IPS-15b (cell line): ENCODE measurements at regions not wholly inside any gene's neighbourhood (a gene's known extent, or its start where the extent isn't known, plus 50 kb on each side); places are given as distances from the start of the nearest gene placed in this dataset.

Experiments used
- H3K27me3 ChIP-seq: one replicate; pipeline ENCODE4 v1.6.1; 2013; ENCODE audit warnings: low read length; ENCODE audit not compliant: control insufficient read depth, insufficient read depth
- H3K36me3 ChIP-seq: one replicate; pipeline ENCODE4 v1.6.1; 2013; ENCODE audit warnings: low read length; ENCODE audit not compliant: control insufficient read depth, insufficient read depth
- H3K4me1 ChIP-seq: one replicate; pipeline ENCODE4 v1.6.1; 2013; ENCODE audit warnings: mild to moderate bottlenecking, low read length; ENCODE audit not compliant: control insufficient read depth, insufficient read depth
- H3K4me3 ChIP-seq: one replicate; pipeline ENCODE4 v1.5.1; 2013; ENCODE audit warnings: low read depth, low read length
- H3K9ac ChIP-seq: one replicate; pipeline ENCODE4 v1.6.1; 2013; ENCODE audit warnings: low read depth, mild to moderate bottlenecking, low read length
- H3K9me3 ChIP-seq: one replicate; pipeline ENCODE4 v1.6.1; 2013; ENCODE audit warnings: mild to moderate bottlenecking, low read length; ENCODE audit not compliant: control insufficient read depth, insufficient read depth

DNA sequence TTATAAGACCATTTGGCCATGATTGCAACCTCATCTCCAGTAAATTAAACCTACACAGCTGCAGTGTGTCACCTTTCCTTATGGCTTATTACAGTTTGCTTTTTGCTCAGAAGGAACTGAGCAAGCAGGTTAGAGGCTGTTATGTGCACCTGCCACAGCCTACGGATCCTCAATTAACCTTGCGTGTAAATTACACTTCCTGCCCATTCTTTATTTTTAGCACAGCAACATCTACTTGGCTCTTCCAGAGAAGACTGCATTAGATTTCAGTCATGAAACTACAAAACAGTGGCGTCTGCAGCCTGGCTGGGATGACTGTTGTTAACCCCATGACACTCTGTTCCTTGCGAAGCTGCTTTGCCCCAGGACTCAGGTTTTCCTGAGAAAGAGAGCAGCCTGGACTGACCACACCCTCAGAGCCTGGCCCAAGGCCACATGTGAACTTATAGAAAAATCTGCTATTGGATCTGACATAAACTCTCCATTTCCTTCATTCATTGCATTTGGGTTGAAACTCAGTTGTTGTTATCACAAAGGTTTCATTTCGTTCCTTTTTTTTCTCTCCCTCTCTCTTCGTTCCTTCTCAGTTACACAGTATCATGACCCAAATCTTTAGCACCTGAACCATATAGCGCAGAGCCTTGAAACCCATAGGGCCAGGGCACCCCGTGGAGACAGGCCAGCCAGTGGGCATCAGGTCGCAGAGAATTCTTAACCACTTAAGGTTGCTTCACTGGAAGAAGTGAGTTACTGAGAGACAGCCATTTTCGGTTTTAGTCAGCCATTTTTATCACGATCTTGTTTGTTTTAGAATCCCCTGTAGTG lies 138.6 kb downstream of the PALM2AKAP2 start:
- Histone ChIP-seq H3K27me3 (no peaks in the 10 kb centered on the region), H3K36me3 (no peaks in the 10 kb centered on the region), H3K4me1 (no peaks in the 10 kb centered on the region), H3K9ac (no peak overlapping the region), H3K4me3 (no peak overlapping the region), H3K9me3 (no peaks in the 10 kb centered on the region)

- Histone ChIP-seq H3K4me3 (no peak overlapping the region), H3K9me3 (no peaks in the 10 kb centered on the region), H3K9ac (no peak overlapping the region), H3K4me1 (no peaks in the 10 kb centered on the region), H3K27me3 (no peaks in the 10 kb centered on the region), H3K36me3 (no peaks in the 10 kb centered on the region)
Measured at GRCh38 chr9:109919736-109920408, 139.9 kb downstream of the PALM2AKAP2 start.

GRCh38 chr9:109922617-109923470 lies 142.8 kb downstream of the PALM2AKAP2 start:
- H3K36me3 ChIP-seq, result no peaks in the 10 kb centered on the region
- no peaks in the 10 kb centered on the region for H3K9me3 ChIP-seq
- H3K27me3 ChIP-seq, result no peaks in the 10 kb centered on the region
- no peaks in the 10 kb centered on the region for H3K4me1 ChIP-seq
- no peak overlapping the region for H3K4me3 ChIP-seq
- H3K9ac ChIP-seq, result no peak overlapping the region

- no peak overlapping the region for H3K9ac ChIP-seq
- no peaks in the 10 kb centered on the region for H3K27me3 ChIP-seq
- no peak overlapping the region for H3K4me3 ChIP-seq
- H3K4me1 ChIP-seq, result no peaks in the 10 kb centered on the region
- H3K36me3 ChIP-seq, result no peaks in the 10 kb centered on the region
- H3K9me3 ChIP-seq, result no peaks in the 10 kb centered on the region
Measured at GRCh38 chr9:109923471-109923760, 143.4 kb downstream of the PALM2AKAP2 start.

DNA sequence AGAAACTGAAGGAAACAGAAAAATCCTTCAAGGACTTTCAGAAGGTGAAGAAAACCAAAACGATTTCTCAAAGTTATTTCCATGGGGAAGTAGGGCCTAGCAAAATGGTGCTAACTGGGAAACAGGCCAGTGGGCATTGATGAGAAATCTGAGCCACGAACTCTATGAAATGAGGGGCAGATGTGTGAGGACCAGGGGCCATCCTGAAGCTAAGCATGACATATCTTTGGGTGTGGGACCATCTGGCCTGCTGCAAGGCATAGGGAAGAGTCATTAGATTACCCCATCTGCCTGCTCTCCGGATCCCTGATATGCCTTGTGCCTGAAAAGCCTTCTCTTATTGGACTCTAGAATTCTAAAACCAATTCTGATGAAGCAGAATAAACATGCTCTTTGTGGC lies 143.8 kb downstream of the PALM2AKAP2 start:
- H3K9ac ChIP-seq, result no peak overlapping the region

DNA sequence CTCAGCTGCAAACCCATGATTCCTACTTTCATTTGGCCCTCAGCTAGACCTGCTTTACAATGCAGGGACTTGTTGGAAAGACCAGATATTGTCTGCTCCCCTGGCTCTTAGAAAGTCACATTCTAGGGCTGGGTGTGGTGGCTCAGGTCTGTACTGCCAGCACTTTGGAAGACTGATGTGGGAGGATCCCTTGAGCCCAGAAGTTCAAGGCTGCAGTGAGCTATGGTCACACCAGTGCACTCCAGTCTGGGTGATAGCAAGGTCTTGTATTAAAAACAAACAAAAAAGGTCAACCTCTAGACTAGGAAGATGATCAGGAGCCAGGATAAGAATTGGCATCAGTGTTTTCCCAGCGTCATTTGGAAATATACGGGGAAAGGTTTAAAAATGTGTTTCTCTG lies 145.8 kb downstream of the PALM2AKAP2 start:
- H3K36me3 ChIP-seq, result no peaks in the 10 kb centered on the region
- no peaks in the 10 kb centered on the region for H3K4me1 ChIP-seq
- no peak overlapping the region for H3K9ac ChIP-seq
- no peak overlapping the region for H3K4me3 ChIP-seq
- H3K9me3 ChIP-seq, result no peaks in the 10 kb centered on the region
- no peaks in the 10 kb centered on the region for H3K27me3 ChIP-seq

More for the DNA sequence above, 143.8 kb downstream of the PALM2AKAP2 start:
- Histone ChIP-seq H3K4me1 (no peaks in the 10 kb centered on the region), H3K27me3 (no peaks in the 10 kb centered on the region), H3K4me3 (no peak overlapping the region), H3K36me3 (no peaks in the 10 kb centered on the region), H3K9me3 (no peaks in the 10 kb centered on the region)

DNA sequence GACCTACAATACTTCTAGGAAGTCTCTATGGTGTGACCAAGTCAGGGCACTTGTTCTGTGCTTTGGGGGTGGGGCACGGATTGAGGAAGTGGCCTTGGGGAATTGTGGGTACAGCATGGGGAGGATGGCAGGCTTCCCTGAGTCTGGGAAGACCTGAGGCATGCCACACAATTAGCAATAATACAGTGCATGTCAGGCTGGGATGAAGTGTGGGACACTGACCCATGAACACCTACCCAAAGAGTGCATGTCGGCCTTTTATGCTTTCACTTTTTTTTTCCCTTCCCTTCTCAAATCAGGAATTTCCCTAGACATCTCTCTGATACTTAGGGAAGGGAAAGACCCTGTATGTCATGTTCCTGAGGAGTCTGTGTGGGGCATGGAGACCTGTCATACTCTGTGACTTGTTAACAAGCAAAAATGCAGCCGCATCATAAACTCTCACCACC lies 146.4 kb downstream of the PALM2AKAP2 start:
- no peaks in the 10 kb centered on the region for H3K9me3 ChIP-seq
- no peak overlapping the region for H3K4me3 ChIP-seq
- no peaks in the 10 kb centered on the region for H3K4me1 ChIP-seq
- no peaks in the 10 kb centered on the region for H3K27me3 ChIP-seq
- H3K36me3 ChIP-seq, result no peaks in the 10 kb centered on the region
- no peak overlapping the region for H3K9ac ChIP-seq

- H3K4me3 ChIP-seq, result no peak overlapping the region
- H3K9me3 ChIP-seq, result no peaks in the 10 kb centered on the region
- H3K4me1 ChIP-seq, result no peaks in the 10 kb centered on the region
- H3K36me3 ChIP-seq, result no peaks in the 10 kb centered on the region
- no peaks in the 10 kb centered on the region for H3K27me3 ChIP-seq
- H3K9ac ChIP-seq, result no peak overlapping the region
Measured at GRCh38 chr9:109931623-109932022, 151.6 kb downstream of the PALM2AKAP2 start.

DNA sequence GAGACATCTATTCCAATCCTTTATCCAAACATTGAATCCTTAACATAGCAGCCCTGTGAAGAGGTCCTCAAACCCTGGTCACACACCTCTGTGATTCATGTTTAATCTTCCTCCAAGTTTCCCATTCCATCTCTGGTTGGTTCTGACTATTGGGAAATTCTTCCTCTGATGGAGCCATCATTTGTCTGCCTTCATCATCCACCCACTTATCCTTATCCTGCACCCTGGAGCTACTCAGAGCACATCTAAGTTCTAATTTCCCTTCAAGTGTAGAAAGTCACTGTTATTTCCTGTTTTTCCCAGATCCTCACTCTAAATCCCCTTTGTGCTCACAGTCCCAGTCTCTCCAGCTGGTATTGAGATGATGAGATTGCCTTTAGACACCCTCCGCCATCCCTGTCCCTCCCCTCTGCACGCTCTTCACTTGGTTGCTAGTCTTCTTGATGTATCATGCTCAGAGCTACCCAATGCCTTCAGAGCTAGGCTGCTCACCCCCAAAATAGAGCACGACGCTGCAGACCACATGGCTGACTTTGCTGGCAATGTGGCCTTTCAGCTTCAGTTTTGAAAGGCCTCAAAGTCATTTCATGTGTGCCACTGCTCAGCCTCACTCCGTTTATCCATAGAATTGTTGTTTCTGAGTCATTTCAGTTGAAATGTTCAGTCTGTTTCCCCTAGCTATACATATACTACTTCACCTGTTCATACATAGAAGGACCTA lies 154.3 kb downstream of the PALM2AKAP2 start:
- H3K4me1 ChIP-seq, result no peaks in the 10 kb centered on the region
- H3K4me3 ChIP-seq, result no peak overlapping the region
- no peak overlapping the region for H3K9ac ChIP-seq
- no peaks in the 10 kb centered on the region for H3K36me3 ChIP-seq
- no peaks in the 10 kb centered on the region for H3K27me3 ChIP-seq
- no peaks in the 10 kb centered on the region for H3K9me3 ChIP-seq

- Histone ChIP-seq H3K4me1 (no peaks in the 10 kb centered on the region), H3K36me3 (no peaks in the 10 kb centered on the region), H3K27me3 (no peaks in the 10 kb centered on the region), H3K9me3 (no peaks in the 10 kb centered on the region), H3K4me3 (no peak overlapping the region), H3K9ac (no peak overlapping the region)
Measured at GRCh38 chr9:109934857-109935215, 154.8 kb downstream of the PALM2AKAP2 start.

- Histone ChIP-seq H3K4me3 (no peak overlapping the region), H3K9ac (no peak overlapping the region), H3K36me3 (no peaks in the 10 kb centered on the region), H3K27me3 (no peaks in the 10 kb centered on the region), H3K9me3 (no peaks in the 10 kb centered on the region), H3K4me1 (no peaks in the 10 kb centered on the region)
Measured at GRCh38 chr9:109935406-109936087, 155.5 kb downstream of the PALM2AKAP2 start.
